ENCODE measurements at regions not wholly inside any gene's neighbourhood (a gene's known extent, or its start where the extent isn't known, plus 50 kb on each side); places are given as distances from the start of the nearest gene placed in this dataset.

DNA sequence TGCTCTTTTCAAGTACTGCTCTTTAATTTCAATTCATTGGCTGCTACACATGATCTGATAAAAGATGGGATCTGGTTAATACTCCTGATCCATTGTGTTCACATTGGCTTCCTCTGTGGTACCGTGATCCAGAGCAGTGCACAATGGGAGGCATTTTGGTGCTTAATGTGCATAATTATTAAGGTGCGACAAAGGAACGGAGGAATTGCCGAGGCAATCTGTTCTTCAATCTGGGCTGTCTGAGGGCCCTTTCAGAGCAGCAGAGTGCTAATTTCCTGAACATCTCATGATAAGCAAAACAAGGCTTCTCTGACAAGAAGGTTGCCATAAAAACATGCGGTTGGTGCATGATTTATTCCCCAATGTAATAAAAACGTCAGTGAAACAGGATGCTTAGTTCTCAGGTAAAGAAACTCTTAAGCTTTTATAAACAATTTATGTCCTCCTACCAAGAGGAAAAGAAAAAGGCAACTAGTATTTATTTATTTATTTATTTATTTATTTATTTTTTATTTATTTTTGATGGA is 64.0 kb upstream of the EPHA3 start:
- no peak for DNase-seq (ENCODE audit: low spot score)

DNA sequence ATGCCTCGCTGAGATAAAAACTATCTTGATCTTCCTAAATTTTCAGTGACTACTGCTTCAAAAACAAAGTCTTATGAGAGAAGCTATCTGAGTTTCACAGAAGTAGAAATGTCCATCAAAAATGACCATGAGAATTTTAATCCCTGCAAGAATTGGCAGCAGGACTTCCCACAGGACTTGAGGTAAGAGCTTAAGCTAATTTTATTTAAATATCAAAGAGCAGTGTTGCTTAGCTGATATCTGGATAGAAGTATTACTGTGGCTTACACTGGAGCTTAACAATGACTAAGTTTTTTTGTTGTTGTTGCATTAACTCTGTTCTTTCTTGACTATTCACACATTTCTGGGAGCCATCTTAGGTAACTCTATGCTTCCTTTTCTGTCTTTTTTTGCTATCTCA is 60.8 kb upstream of the EPHA3 start:
- no peak for DNase-seq (ENCODE audit: low spot score)

DNA sequence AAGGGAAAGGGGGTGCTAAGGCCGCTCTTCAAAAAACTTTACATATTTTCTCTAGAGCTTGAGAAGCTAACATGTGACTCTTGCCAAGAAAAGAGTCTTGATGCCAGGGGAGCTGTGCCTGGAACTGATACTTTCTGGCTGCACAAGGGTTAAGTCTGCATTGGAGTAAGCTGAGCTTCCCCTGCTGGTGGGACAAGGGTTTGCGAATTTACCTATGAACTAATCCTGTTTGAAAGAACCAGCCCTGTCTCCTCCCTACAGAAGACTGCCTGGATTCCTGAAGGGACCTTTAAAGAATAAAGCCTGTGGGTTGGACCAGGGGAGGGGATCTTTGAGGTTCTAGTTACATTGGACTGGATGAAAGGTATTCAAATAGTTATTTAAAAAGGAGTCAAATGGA is 58.3 kb upstream of the EPHA3 start:
- no peak for DNase-seq (ENCODE audit: low spot score)

DNA sequence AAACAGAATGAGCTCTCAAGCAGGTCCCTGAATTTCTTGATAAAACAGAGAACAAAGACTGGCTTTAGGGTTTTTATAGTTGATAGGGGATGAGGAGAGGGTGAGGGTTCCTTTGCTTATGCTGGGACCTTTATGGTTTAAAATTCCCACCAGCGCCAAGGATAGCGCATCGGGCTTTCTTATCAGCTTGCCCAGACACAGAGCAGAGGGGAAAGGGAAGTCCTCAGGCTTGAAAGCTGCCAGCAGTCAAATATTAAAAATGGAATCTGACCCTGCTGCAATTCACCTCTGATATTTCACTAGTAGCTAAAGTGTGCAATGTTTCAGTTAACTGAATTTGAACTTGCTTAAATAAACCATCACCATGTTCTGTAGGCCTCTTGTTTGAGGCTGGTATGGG is 55.0 kb upstream of the EPHA3 start:
- no peak for DNase-seq (ENCODE audit: low spot score)

DNA sequence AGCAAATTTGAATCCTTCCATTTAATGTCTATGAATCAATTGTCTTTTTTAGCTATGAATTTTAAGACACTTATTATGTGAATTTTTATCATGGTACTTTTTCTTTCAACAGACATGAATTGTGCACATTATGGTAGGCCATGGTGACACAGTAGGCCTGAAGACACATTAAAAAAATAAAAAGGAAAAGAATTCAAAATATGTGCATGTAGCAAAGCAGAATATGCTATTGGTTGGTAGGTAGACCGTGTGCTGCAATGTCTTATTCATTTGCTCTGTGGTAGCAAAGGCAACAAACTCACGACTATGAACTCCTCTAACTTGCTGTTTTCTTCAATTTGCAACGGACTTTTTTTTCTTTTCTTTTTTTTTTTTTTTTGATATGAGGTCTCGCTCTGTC is 50.0 kb upstream of the EPHA3 start:
- no peak for DNase-seq (ENCODE audit: low spot score)
